K562 (cell line): ENCODE measurements at regions not wholly inside any gene's neighbourhood (a gene's known extent, or its start where the extent isn't known, plus 50 kb on each side); places are given as distances from the start of the nearest gene placed in this dataset.

Source experiments
- ATAC-seq: fragments of 200-7000 bp; cut with Tn5 transposase; 3 replicates; pipeline ENCODE4 v1.9.1; 2020; ENCODE audit warnings: moderate library complexity
- BruUV-seq: library from RNA; stranded (reverse); fragments of 400-500 nt; replicated peaks from 2 replicates; lab custom pipeline; 2021; lab: Mats Ljungman, UMichigan
- CTCF ChIA-PET: fragments of 300-600 bp; formaldehyde crosslinking; extraction: SDS; loops from one replicate; lab custom pipeline; 2021; ENCODE audit warnings: low intra/inter-chr PET ratio; lab: Yijun Ruan, JAX
- POLR2A ChIA-PET: fragments of 300-600, 350-650 bp; sonication (Branson Sonifier 250); formaldehyde crosslinking; extraction: SDS; loops from one replicate; lab custom pipeline; 2021; ENCODE audit warnings: antibody characterized with exemption, inconsistent platforms; lab: Yijun Ruan, JAX
- DNase-seq, 4 experiments: peaks; one replicate each; pipeline versions ENCODE4 v3.0.0 to v3.0.0-alpha.2; 2011 to 2018; ENCODE audit warnings: low spot score in 3 of 4, mixed read lengths in 3 of 4; ENCODE audit errors: extremely low read depth in 1 of 4
- FAIRE-seq: peaks from 2 replicates; lab custom pipeline; 2011; peaks lifted over from hg19 to GRCh38; lab: Jason Lieb, UNC
- H2AFZ ChIP-seq: 2 replicates; pipeline ENCODE4 v1.6.0; 2011; ENCODE audit warnings: low read depth, low read length, control low read depth, inconsistent platforms
- H3K27ac ChIP-seq: fragments of 200-600 bp; 3 replicates; pipeline ENCODE4 v1.8.0; 2011; ENCODE audit warnings: low read depth, mild to moderate bottlenecking, control low read depth, inconsistent platforms, low read length, moderate library complexity, mixed read lengths; ENCODE audit errors: extremely low read depth
- H3K27me3 ChIP-seq, 2 experiments: fragments of 300-600 bp in 1 of 2; 2 replicates in 1 of 2; 3 replicates in 1 of 2; pipeline versions ENCODE4 v1.6.0 to v1.8.0; 2011; ENCODE audit warnings: inconsistent platforms in 2 of 2, low read length in 2 of 2, mild to moderate bottlenecking in 1 of 2, mixed read lengths in 1 of 2, moderate library complexity in 1 of 2; ENCODE audit not compliant: control insufficient read depth in 2 of 2, insufficient read depth in 2 of 2
- H3K36me3 ChIP-seq: fragments of 300-600 bp; 3 replicates; pipeline ENCODE4 v1.8.0; 2011; ENCODE audit warnings: mild to moderate bottlenecking, low read length, inconsistent platforms; ENCODE audit not compliant: control insufficient read depth, insufficient read depth
- H3K4me1 ChIP-seq, 2 experiments: fragments of 200-600 bp in 1 of 2; replicated peaks in 1 of 2; 2 replicates in 1 of 2; 3 replicates in 1 of 2; pipeline versions ENCODE4 v1.5.1 to v1.8.0; 2011; ENCODE audit warnings: inconsistent platforms in 2 of 2, low read length in 2 of 2, mild to moderate bottlenecking in 1 of 2, mixed read lengths in 1 of 2, moderate library complexity in 1 of 2; ENCODE audit not compliant: control insufficient read depth in 2 of 2, insufficient read depth in 2 of 2
- H3K4me2 ChIP-seq: 2 replicates; pipeline ENCODE4 v1.6.1; 2011; ENCODE audit warnings: low read length, control low read depth, inconsistent platforms, mixed read lengths; ENCODE audit not compliant: insufficient read depth
- H3K4me3 ChIP-seq: fragments of 200-600 bp; sonication (generic), shearing (Covaris generic); 2 replicates; pipeline ENCODE4 v1.5.1; 2016; ENCODE audit warnings: control low read depth, inconsistent platforms
- H3K79me2 ChIP-seq: fragments of 200-600 bp; 3 replicates; pipeline ENCODE4 v1.8.0; 2011; ENCODE audit warnings: low read length, inconsistent platforms; ENCODE audit not compliant: control insufficient read depth, insufficient read depth
- H3K9ac ChIP-seq, 2 experiments: 2 replicates each; pipeline versions ENCODE4 v1.6.0 to v1.6.1; 2011; ENCODE audit warnings: low read depth in 2 of 2, low read length in 2 of 2, control low read depth in 1 of 2, inconsistent platforms in 1 of 2, mild to moderate bottlenecking in 1 of 2, mixed read lengths in 1 of 2; ENCODE audit not compliant: insufficient read depth in 1 of 2
- H3K9me1 ChIP-seq: one replicate; pipeline ENCODE4 v1.6.0; 2011; ENCODE audit warnings: inconsistent platforms, mild to moderate bottlenecking, low read length, moderate library complexity; ENCODE audit not compliant: control insufficient read depth, insufficient read depth
- H3K9me3 ChIP-seq: replicated peaks from 2 replicates; pipeline ENCODE4 v1.5.1; 2011; ENCODE audit warnings: low read depth, low read length, inconsistent platforms; ENCODE audit not compliant: control insufficient read depth, insufficient read depth
- H4K20me1 ChIP-seq: replicated peaks from 2 replicates; pipeline ENCODE4 v1.6.1; 2011; ENCODE audit warnings: low read length, inconsistent platforms, mixed read lengths; ENCODE audit not compliant: control insufficient read depth, insufficient read depth
- MBD2 ChIP-seq: sonication (generic); IDR thresholded peaks from 2 replicates; pipeline ENCODE4 v1.6.1; 2016; ENCODE audit warnings: low read depth, borderline replicate concordance
- PKNOX1 ChIP-seq: fragments of 450-650 bp; IDR thresholded peaks from 2 replicates; pipeline ENCODE4 v1.6.1; 2016
- THAP7 ChIP-seq: fragments of 250-450 bp; sonication (Bioruptor Pico); IDR thresholded peaks from 2 replicates; pipeline ENCODE4 v1.5.0; 2021
- WGBS: fragments of 100-300 bp; shearing (Covaris generic); methylation state at CpG from one replicate; pipeline ENCODE4 v1.1.6; 2016; ENCODE audit warnings: low coverage, mixed read lengths; ENCODE audit not compliant: insufficient coverage; ENCODE audit errors: missing lambda C conversion rate; 5-methylcytosine and 5-hydroxymethylcytosine counted together
- in situ Hi-C: fragments of 300-500 bp; cut with MboI; formaldehyde crosslinking; loops from 4 replicates; pipeline ENCODE4 v1.15.0; 2018; ENCODE audit warnings: inconsistent platforms, mixed read lengths
- intact Hi-C: fragments of 100-400 bp; cut with micrococcal nuclease; formaldehyde crosslinking; loops from 2 replicates; pipeline ENCODE4 v1.14.2; 2022

DNA sequence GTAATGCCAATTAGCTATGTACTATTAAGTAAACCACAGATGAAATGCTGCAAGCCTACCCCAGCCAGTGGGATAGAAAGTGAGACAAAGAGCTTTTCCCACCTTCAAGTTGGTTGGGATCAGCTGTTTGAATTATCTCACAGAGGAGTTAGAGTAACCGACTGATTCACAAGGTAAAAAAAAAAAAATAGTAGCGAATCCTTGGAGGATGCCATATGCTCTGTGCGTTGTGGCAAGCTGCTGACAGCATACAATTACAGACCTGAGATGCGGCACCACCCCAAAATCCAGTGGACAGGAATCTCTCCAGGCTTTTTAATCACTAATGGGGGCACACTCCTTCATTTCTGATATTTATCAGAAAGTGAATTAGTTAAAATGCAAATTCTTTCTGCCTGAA, 157.0 kb upstream of the RMST start (continued):
- TF ChIP-seq MBD2 (no peak), PKNOX1 (no peak)

- no peak overlapping the region for H3K9ac ChIP-seq
- H2AFZ ChIP-seq = no peak overlapping the region
- no TSS peak for BruUV-seq
- FAIRE-seq (no peak), ATAC-seq (no peak), DNase-seq (no peak)
- no peaks in the 10 kb centered on the region for H3K36me3 ChIP-seq
- no peaks in the 10 kb centered on the region for H3K27me3 ChIP-seq
- POLR2A ChIA-PET = no interaction called here
- intact Hi-C loops = loop anchor here (5.0 kb wide), 1 partner anchor 729 kb away; no protein-coding TSS in a partner anchor
- no peak overlapping the region for H3K4me3 ChIP-seq
- H3K9me1 ChIP-seq = no peaks in the 10 kb centered on the region
- TF ChIP-seq THAP7 = no peak
- no peaks in the 10 kb centered on the region for H4K20me1 ChIP-seq
- no peak overlapping the region for H3K27ac ChIP-seq
- H3K9me3 ChIP-seq = no peaks in the 10 kb centered on the region
- H3K79me2 ChIP-seq = no peaks in the 10 kb centered on the region
- WGBS = 0% methylated on average over 3 of the region's 3 CpGs
- in situ Hi-C loops = loop anchor here (25.0 kb wide), 1 partner anchor 1081 kb away; no protein-coding TSS in a partner anchor
- no peaks in the 10 kb centered on the region for H3K4me1 ChIP-seq
- CTCF ChIA-PET = no interaction called here
- no peak overlapping the region for H3K4me2 ChIP-seq
Observed at GRCh38 chr12:97306147-97306546, 156.5 kb upstream of the RMST start.
